ENCODE measurements at regions not wholly inside any gene's neighbourhood (a gene's known extent, or its start where the extent isn't known, plus 50 kb on each side); places are given as distances from the start of the nearest gene placed in this dataset.
A peak's percentile ranks its signal among the peaks of the same experiment; 100 is the strongest.
"Not testable (repeated sequence)": the region's sequence is repeated elsewhere in the genome, so short reads cannot be mapped to it uniquely, and the experiment has no call there.

DNA sequence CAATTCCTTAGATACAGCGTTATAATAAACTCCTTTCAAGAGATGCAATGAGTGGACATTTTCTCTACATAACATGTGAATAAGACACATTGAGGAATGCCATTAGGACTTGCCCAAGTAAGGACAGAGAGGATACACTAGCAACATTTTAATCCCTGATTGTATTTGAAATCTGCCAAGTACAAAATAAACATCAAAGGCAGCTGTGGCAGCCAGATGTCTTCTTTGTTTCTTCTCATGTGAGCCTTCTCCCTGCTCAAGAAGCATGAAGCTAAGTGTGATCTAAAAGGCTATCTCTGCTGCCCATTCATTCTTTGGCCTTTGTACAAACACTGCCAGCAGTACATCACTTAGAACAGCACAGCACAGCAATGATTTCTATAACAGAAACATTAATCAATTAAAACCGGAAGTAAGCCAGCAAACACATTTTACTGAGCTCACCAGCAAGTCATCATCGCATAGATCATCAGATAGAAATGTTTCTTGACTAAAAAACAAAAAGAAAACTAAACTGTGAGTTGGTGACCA is 364.0 kb downstream of the CNTN6 start:
- Histone ChIP-seq H2AFZ (ENCODE audit: low read depth, low read length) (no peak overlapping the region), H3K4ac (ENCODE audit: low read depth in 1 of 2, low read length in 2 of 2) (no peak overlapping the region), H3K27ac (ENCODE audit: low read length, poor library complexity, severe bottlenecking) (no peak overlapping the region), H3K18ac (ENCODE audit: low read depth in 1 of 2, low read length in 2 of 2) (no peak overlapping the region), H3K14ac (ENCODE audit: low read length in 2 of 2) (no peak overlapping the region), H3K4me2 (ENCODE audit: low read length, poor library complexity, severe bottlenecking) (no peak overlapping the region), H2AK5ac (ENCODE audit: low read length, severe bottlenecking) (no peak overlapping the region), H3K4me1 (ENCODE audit: control insufficient read depth, insufficient read depth, low read depth, low read length) (no peaks in the 10 kb centered on the region), H3K27me3 (ENCODE audit: control insufficient read depth in 1 of 2, insufficient read depth in 1 of 2, low read length in 2 of 2) (no peaks in the 10 kb centered on the region), H3K36me3 (ENCODE audit: control insufficient read depth in 1 of 2, insufficient read depth in 2 of 2, low read depth in 1 of 2, low read length in 2 of 2) (no peaks in the 10 kb centered on the region), H4K8ac (ENCODE audit: low read length) (no peak overlapping the region), H3K23ac (ENCODE audit: low read length in 2 of 2) (no peak overlapping the region), H3K9me3 (ENCODE audit: control insufficient read depth, low read length) (no peaks in the 10 kb centered on the region), H2BK120ac (ENCODE audit: low read depth, low read length) (no peak overlapping the region), H4K91ac (ENCODE audit: low read length) (no peak overlapping the region), H3K9ac (ENCODE audit: low read length) (no peak overlapping the region), H2BK15ac (ENCODE audit: low read depth, poor library complexity, severe bottlenecking) (no peak overlapping the region), H3K79me1 (replicated peaks; ENCODE audit: low read length, poor library complexity, severe bottlenecking) (no peaks in the 10 kb centered on the region), H2BK5ac (ENCODE audit: low read depth, low read length, poor library complexity, severe bottlenecking) (no peak overlapping the region), H3K4me3 (ENCODE audit: insufficient read depth in 1 of 2, low read depth in 1 of 2, low read length in 2 of 2) (no peak overlapping the region), H2BK12ac (ENCODE audit: low read length in 2 of 2) (no peak overlapping the region)
- WGBS: 67% methylated on average over 1 of the region's 3 CpGs
- DNase-seq: no peak

GRCh38 chr3:1462371-1462770 is 369.5 kb downstream of the CNTN6 start:
- H4K91ac ChIP-seq (ENCODE audit: low read length): no peak overlapping the region
- H3K23ac ChIP-seq (ENCODE audit: low read length in 2 of 2): no peak overlapping the region
- no peak overlapping the region for H3K27ac ChIP-seq (ENCODE audit: low read length, poor library complexity, severe bottlenecking)
- no peak overlapping the region for H2BK120ac ChIP-seq (ENCODE audit: low read depth, low read length)
- no peak overlapping the region for H3K18ac ChIP-seq (ENCODE audit: low read depth in 1 of 2, low read length in 2 of 2)
- 86% methylated on average over 1 of the region's 2 CpGs for WGBS
- no peak overlapping the region for H3K4me2 ChIP-seq (ENCODE audit: low read length, poor library complexity, severe bottlenecking)
- no peaks in the 10 kb centered on the region for H3K4me1 ChIP-seq (ENCODE audit: control insufficient read depth, insufficient read depth, low read depth, low read length)
- H3K27me3 ChIP-seq (ENCODE audit: control insufficient read depth in 1 of 2, insufficient read depth in 1 of 2, low read length in 2 of 2): no peaks in the 10 kb centered on the region
- no peak overlapping the region for H3K4me3 ChIP-seq (ENCODE audit: insufficient read depth in 1 of 2, low read depth in 1 of 2, low read length in 2 of 2)
- H2BK5ac ChIP-seq (ENCODE audit: low read depth, low read length, poor library complexity, severe bottlenecking): no peak overlapping the region
- no peak overlapping the region for H2BK15ac ChIP-seq (ENCODE audit: low read depth, poor library complexity, severe bottlenecking)
- no peak overlapping the region for H2AFZ ChIP-seq (ENCODE audit: low read depth, low read length)
- H3K9me3 ChIP-seq (ENCODE audit: control insufficient read depth, low read length): peaks cover 12% of the 10 kb centered on the region
- H3K14ac ChIP-seq (ENCODE audit: low read length in 2 of 2): no peak overlapping the region
- H3K9ac ChIP-seq (ENCODE audit: low read length): no peak overlapping the region
- no peak overlapping the region for H4K8ac ChIP-seq (ENCODE audit: low read length)
- no peaks in the 10 kb centered on the region for H3K79me1 ChIP-seq (replicated peaks; ENCODE audit: low read length, poor library complexity, severe bottlenecking)
- H2BK12ac ChIP-seq (ENCODE audit: low read length in 2 of 2): no peak overlapping the region
- H2AK5ac ChIP-seq (ENCODE audit: low read length, severe bottlenecking): no peak overlapping the region
- no peak overlapping the region for H3K4ac ChIP-seq (ENCODE audit: low read depth in 1 of 2, low read length in 2 of 2)
- DNase-seq: no peak
- H3K36me3 ChIP-seq (ENCODE audit: control insufficient read depth in 1 of 2, insufficient read depth in 2 of 2, low read depth in 1 of 2, low read length in 2 of 2): no peaks in the 10 kb centered on the region

DNA sequence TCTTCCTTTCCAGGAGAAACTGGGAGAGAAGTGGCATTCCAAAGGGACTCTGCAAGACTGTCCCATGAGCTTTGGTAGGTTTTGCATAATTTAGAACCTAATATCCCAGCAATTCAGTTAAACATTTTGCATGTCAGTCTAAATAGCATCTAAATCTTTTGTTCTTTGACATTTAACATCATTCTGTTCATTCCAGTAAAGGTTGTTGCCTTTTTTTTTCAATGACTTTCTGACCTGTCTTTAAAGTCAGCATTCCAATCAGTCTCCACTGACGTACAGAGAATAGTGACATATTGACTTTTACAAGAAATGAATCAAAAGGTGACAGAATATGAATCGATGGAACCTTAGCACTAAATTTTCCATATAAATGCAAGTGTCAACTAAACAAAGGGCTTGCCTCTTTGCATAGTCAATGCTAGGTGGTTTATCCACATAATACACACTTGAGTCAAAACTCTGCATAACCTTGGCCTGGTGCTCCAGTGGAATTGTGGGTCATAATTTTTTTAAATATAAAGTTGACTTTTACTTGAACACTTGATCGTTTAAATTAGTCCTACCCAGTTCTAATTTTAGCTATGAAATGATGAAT is 370.1 kb downstream of the CNTN6 start:
- 60% methylated on average over 1 of the region's 3 CpGs for WGBS

GRCh38 chr3:1465091-1465490 is 372.3 kb downstream of the CNTN6 start:
- H4K8ac ChIP-seq (ENCODE audit: low read length); H2BK15ac ChIP-seq (ENCODE audit: low read depth, poor library complexity, severe bottlenecking); H3K4me3 ChIP-seq (ENCODE audit: insufficient read depth in 1 of 2, low read depth in 1 of 2, low read length in 2 of 2); H2BK12ac ChIP-seq (ENCODE audit: low read length in 2 of 2); H3K23ac ChIP-seq (ENCODE audit: low read length in 2 of 2); H3K4ac ChIP-seq (ENCODE audit: low read depth in 1 of 2, low read length in 2 of 2); H2AK5ac ChIP-seq (ENCODE audit: low read length, severe bottlenecking); H2AFZ ChIP-seq (ENCODE audit: low read depth, low read length); H2BK120ac ChIP-seq (ENCODE audit: low read depth, low read length); H3K4me2 ChIP-seq (ENCODE audit: low read length, poor library complexity, severe bottlenecking); DNase-seq; H4K91ac ChIP-seq (ENCODE audit: low read length); H3K18ac ChIP-seq (ENCODE audit: low read depth in 1 of 2, low read length in 2 of 2); H3K4me1 ChIP-seq (ENCODE audit: control insufficient read depth, insufficient read depth, low read depth, low read length); H3K14ac ChIP-seq (ENCODE audit: low read length in 2 of 2); H3K79me1 ChIP-seq (replicated peaks; ENCODE audit: low read length, poor library complexity, severe bottlenecking); H3K9ac ChIP-seq (ENCODE audit: low read length); H2BK5ac ChIP-seq (ENCODE audit: low read depth, low read length, poor library complexity, severe bottlenecking); H3K27me3 ChIP-seq (ENCODE audit: control insufficient read depth in 1 of 2, insufficient read depth in 1 of 2, low read length in 2 of 2); H3K36me3 ChIP-seq (ENCODE audit: control insufficient read depth in 1 of 2, insufficient read depth in 2 of 2, low read depth in 1 of 2, low read length in 2 of 2): not testable (repeated sequence)
- Histone ChIP-seq H3K27ac (ENCODE audit: low read length, poor library complexity, severe bottlenecking) (peak overlapping the region; percentile 9), H3K9me3 (ENCODE audit: control insufficient read depth, low read length) (peaks cover 12% of the 10 kb centered on the region)
- WGBS: 78% methylated on average over 8 of the region's 10 CpGs

More for the DNA sequence above, 370.1 kb downstream of the CNTN6 start:
- Histone ChIP-seq H3K4me2 (ENCODE audit: low read length, poor library complexity, severe bottlenecking) (no peak overlapping the region), H3K14ac (ENCODE audit: low read length in 2 of 2) (no peak overlapping the region), H3K27ac (ENCODE audit: low read length, poor library complexity, severe bottlenecking) (no peak overlapping the region), H3K36me3 (ENCODE audit: control insufficient read depth in 1 of 2, insufficient read depth in 2 of 2, low read depth in 1 of 2, low read length in 2 of 2) (no peaks in the 10 kb centered on the region), H3K27me3 (ENCODE audit: control insufficient read depth in 1 of 2, insufficient read depth in 1 of 2, low read length in 2 of 2) (no peaks in the 10 kb centered on the region), H4K8ac (ENCODE audit: low read length) (no peak overlapping the region), H3K9me3 (ENCODE audit: control insufficient read depth, low read length) (peaks cover 12% of the 10 kb centered on the region), H2BK12ac (ENCODE audit: low read length in 2 of 2) (no peak overlapping the region), H2AK5ac (ENCODE audit: low read length, severe bottlenecking) (no peak overlapping the region), H3K9ac (ENCODE audit: low read length) (no peak overlapping the region), H2BK15ac (ENCODE audit: low read depth, poor library complexity, severe bottlenecking) (no peak overlapping the region), H2BK120ac (ENCODE audit: low read depth, low read length) (no peak overlapping the region), H3K4me3 (ENCODE audit: insufficient read depth in 1 of 2, low read depth in 1 of 2, low read length in 2 of 2) (no peak overlapping the region), H3K23ac (ENCODE audit: low read length in 2 of 2) (no peak overlapping the region), H2BK5ac (ENCODE audit: low read depth, low read length, poor library complexity, severe bottlenecking) (no peak overlapping the region), H2AFZ (ENCODE audit: low read depth, low read length) (no peak overlapping the region), H3K79me1 (replicated peaks; ENCODE audit: low read length, poor library complexity, severe bottlenecking) (no peaks in the 10 kb centered on the region), H3K4ac (ENCODE audit: low read depth in 1 of 2, low read length in 2 of 2) (no peak overlapping the region), H4K91ac (ENCODE audit: low read length) (no peak overlapping the region), H3K4me1 (ENCODE audit: control insufficient read depth, insufficient read depth, low read depth, low read length) (no peaks in the 10 kb centered on the region), H3K18ac (ENCODE audit: low read depth in 1 of 2, low read length in 2 of 2) (no peak overlapping the region)
- DNase-seq: no peak
